DMS153 treated with DMSO at 0.1 percent for 48 hours (cell line): ENCODE measurements at regions not wholly inside any gene's neighbourhood (a gene's known extent, or its start where the extent isn't known, plus 50 kb on each side); places are given as distances from the start of the nearest gene placed in this dataset.
"Not testable (repeated sequence)": the region's sequence is repeated elsewhere in the genome, so short reads cannot be mapped to it uniquely, and the experiment has no call there.

Experiments used
- DNase-seq: peaks from one replicate; lab custom pipeline; 2025; ENCODE audit not compliant: unreplicated experiment; lab: John Stamatoyannopoulos, UW

- DNase-seq = no peak
Measured at GRCh38 chr12:42741771-42742510, 152.4 kb upstream of the PRICKLE1 start.

- DNase-seq = no peak
Measured at GRCh38 chr12:42741091-42741490, 151.5 kb upstream of the PRICKLE1 start.

GRCh38 chr12:42737398-42737797, 147.9 kb upstream of the PRICKLE1 start:
- DNase-seq = no peak

- no peak for DNase-seq
Measured at GRCh38 chr12:42735861-42736361, 146.4 kb upstream of the PRICKLE1 start.

- DNase-seq = no peak
Measured at GRCh38 chr12:42733911-42734310, 144.4 kb upstream of the PRICKLE1 start.

- no peak for DNase-seq
Measured at GRCh38 chr12:42732908-42733411, 143.4 kb upstream of the PRICKLE1 start.

- no peak for DNase-seq
Measured at GRCh38 chr12:42730291-42730690, 140.7 kb upstream of the PRICKLE1 start.

GRCh38 chr12:42729535-42729900, 140.0 kb upstream of the PRICKLE1 start:
- DNase-seq = no peak

- DNase-seq = no peak
Measured at GRCh38 chr12:42728770-42729534, 139.4 kb upstream of the PRICKLE1 start.

GRCh38 chr12:42728287-42728686, 138.7 kb upstream of the PRICKLE1 start:
- DNase-seq = no peak

GRCh38 chr12:42725809-42726208, 136.3 kb upstream of the PRICKLE1 start:
- no peak for DNase-seq

- no peak for DNase-seq
Measured at GRCh38 chr12:42716491-42716891, 126.9 kb upstream of the PRICKLE1 start.

GRCh38 chr12:42713566-42713965, 124.0 kb upstream of the PRICKLE1 start:
- not testable (repeated sequence) for DNase-seq

GRCh38 chr12:42708374-42708773, 118.8 kb upstream of the PRICKLE1 start:
- DNase-seq = not testable (repeated sequence)

- DNase-seq = no peak
Measured at GRCh38 chr12:42707312-42708226, 118.0 kb upstream of the PRICKLE1 start.

- no peak for DNase-seq
Measured at GRCh38 chr12:42706321-42706720, 116.8 kb upstream of the PRICKLE1 start.

- DNase-seq = no peak
Measured at GRCh38 chr12:42705863-42706262, 116.3 kb upstream of the PRICKLE1 start.

- no peak for DNase-seq
Measured at GRCh38 chr12:42704810-42705401, 115.4 kb upstream of the PRICKLE1 start.

GRCh38 chr12:42704340-42704739, 114.8 kb upstream of the PRICKLE1 start:
- no peak for DNase-seq

- DNase-seq = no peak
Measured at GRCh38 chr12:42701084-42701483, 111.5 kb upstream of the PRICKLE1 start.

GRCh38 chr12:42698213-42698612, 108.7 kb upstream of the PRICKLE1 start:
- no peak for DNase-seq
